GM12865 (cell line): ENCODE measurements at regions not wholly inside any gene's neighbourhood (a gene's known extent, or its start where the extent isn't known, plus 50 kb on each side); places are given as distances from the start of the nearest gene placed in this dataset.

Experiments
- DNase-seq: peaks from one replicate; pipeline ENCODE4 v3.0.0; 2010; ENCODE audit warnings: low read depth
- H3K4me3 ChIP-seq: 2 replicates; pipeline ENCODE4 v1.5.1; 2011; ENCODE audit warnings: mild to moderate bottlenecking, low read depth, low read length, control low read depth
- TF ChIP-seq, protein P1 (sequence below): IDR thresholded peaks from 2 replicates; pipeline ENCODE4 v1.5.1; 2011; ENCODE audit warnings: low read length, control low read depth, low read depth, inconsistent platforms; ENCODE audit not compliant: insufficient read depth; ENCODE audit errors: missing control alignments

DNA sequence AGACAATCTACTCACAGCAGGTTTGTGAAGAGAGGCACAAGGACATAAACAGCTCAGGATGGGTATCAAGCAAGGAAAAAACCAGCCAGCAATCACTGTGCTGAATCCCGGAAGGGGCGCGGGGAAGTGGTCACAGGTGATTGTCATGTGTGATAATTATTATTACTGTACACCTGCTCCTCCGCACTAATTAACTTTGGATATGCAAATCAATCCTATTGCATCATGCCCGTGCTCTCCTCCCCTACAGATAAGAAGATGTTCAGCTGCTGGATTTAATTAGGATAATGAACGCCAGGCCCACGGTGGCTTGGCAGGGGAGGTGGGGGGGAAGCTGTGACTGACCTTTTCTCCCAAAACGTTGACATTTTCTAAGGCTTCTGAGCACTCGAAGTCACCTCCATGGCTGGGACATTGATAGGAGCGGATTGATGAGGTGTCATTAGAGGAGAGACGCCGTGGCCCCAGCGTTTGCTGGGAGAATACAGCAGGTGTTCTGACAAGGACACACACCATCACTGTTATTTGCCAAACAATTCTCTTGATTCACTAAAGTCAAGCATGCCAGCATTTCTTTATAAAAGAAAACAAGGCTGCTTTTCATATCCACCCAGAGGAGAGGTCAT is 160.3 kb upstream of the VRK2 start:
- DNase-seq = no peak
- no peak overlapping the region for H3K4me3 ChIP-seq
- TF ChIP-seq, protein P1, sequence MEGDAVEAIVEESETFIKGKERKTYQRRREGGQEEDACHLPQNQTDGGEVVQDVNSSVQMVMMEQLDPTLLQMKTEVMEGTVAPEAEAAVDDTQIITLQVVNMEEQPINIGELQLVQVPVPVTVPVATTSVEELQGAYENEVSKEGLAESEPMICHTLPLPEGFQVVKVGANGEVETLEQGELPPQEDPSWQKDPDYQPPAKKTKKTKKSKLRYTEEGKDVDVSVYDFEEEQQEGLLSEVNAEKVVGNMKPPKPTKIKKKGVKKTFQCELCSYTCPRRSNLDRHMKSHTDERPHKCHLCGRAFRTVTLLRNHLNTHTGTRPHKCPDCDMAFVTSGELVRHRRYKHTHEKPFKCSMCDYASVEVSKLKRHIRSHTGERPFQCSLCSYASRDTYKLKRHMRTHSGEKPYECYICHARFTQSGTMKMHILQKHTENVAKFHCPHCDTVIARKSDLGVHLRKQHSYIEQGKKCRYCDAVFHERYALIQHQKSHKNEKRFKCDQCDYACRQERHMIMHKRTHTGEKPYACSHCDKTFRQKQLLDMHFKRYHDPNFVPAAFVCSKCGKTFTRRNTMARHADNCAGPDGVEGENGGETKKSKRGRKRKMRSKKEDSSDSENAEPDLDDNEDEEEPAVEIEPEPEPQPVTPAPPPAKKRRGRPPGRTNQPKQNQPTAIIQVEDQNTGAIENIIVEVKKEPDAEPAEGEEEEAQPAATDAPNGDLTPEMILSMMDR = no peak

DNA sequence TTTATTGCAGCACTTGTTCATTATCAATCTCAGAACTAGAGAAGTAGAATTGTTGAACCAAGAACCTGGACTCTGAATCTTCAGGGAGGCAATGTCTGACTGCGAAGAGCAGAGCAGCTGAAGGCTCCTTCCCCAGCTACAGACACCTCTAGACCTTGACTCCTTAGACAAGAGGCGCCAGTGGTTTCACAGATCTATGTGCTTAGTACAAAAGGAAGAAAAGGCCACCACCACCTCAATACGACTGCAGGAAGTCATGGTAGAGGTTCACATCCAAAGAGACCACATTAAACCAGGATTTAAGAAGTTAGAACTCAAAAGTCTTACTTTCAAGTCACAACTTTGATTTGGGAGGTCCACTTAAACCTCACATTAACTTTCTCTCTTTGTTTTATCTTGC is 158.1 kb upstream of the VRK2 start:
- no peak overlapping the region for H3K4me3 ChIP-seq
- TF ChIP-seq, protein P1 = no peak
- no peak for DNase-seq

DNA sequence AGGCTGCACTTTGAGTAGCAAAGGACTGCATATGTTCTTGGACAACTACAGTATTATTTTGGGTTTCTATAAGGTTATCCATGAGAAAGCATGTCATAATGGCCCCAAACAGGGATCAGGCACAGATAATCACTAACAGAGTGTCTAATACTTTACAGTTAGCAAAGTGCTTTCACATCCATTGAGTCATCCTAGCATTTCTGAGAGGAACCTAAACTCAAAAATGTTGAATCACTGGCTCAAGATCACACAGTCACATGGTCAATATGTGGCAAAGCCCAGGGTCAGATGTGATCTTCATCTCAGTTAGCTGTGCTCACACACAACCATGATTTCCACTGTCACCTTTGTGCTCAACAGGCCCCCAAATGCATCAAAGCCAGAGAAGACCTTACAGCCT is 156.1 kb upstream of the VRK2 start:
- TF ChIP-seq, protein P1 = no peak
- H3K4me3 ChIP-seq = no peak overlapping the region
- DNase-seq = peak; percentile 31

DNA sequence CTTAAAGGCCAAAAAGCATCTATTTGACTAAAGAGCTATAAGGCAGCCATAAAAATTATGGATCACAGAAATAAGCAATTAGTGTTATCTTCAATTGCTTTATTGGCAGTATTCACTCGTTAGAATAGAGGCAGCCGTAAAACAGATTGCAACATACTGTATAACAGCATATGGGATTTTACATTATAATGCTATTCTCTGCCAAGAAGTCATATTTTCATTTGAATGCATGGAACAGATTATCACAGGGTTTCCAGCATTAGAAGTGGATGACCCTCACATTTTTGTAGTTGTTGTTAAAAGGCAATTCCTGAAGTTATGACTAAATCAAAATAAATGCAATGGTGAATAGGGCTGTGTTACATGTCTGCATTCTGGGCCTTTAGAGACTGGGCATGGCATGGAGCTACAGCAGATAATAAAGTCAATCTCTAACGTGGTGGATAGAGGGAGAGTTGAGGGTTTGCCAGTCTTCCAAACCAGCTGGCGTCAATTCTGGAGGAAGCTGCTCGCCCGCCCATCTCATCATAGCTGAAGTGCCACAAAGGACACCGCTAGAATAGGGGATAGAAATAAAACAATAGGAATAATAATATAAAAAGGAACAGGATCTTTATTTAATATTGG is 155.4 kb upstream of the VRK2 start:
- no peak overlapping the region for H3K4me3 ChIP-seq
- no peak for DNase-seq
- TF ChIP-seq, protein P1 = no peak

DNA sequence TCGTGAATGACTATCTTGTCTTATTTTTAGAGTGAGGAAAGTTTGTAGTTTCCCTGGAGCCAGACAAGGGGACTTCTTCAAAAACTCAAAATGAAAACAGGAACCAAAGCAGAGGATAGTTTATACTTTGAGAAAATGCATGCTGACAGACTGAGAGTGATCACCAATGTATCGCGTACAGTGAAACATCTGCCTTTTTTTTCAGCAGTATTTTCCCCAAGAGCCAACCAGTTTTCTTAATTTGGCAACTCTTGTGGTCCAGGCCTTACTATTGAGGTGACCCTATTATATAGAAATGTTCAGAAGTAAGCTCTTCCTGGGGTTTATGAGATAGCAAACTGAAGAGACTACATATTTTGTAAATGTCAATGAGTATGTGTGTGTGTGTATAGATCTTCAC is 153.7 kb upstream of the VRK2 start:
- TF ChIP-seq, protein P1 = no peak
- peak overlapping the region; percentile 29; the same call in 1 of the 2 replicates for H3K4me3 ChIP-seq
- DNase-seq = peak; percentile 74

DNA sequence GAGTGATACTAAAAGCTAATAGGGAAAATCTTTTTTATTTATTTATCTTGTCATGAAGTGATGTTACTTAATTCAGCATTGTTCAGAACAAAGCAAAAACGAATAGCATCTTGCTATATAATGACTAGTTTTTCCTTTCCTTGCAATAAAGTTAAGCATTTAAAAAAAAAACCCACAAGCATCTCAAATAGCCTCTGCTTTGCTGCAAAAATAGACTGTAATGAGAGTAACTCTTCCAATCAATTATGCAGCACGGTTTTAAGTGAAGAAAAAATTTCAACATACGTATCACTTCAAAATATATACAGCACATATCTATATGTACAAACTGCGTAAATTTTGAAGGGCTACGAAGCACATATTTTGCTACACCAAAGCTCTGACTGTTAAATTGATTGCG is 153.3 kb upstream of the VRK2 start:
- no peak for DNase-seq
- TF ChIP-seq, protein P1 = no peak
- peak overlapping the region; percentile 29; the same call in 1 of the 2 replicates for H3K4me3 ChIP-seq

DNA sequence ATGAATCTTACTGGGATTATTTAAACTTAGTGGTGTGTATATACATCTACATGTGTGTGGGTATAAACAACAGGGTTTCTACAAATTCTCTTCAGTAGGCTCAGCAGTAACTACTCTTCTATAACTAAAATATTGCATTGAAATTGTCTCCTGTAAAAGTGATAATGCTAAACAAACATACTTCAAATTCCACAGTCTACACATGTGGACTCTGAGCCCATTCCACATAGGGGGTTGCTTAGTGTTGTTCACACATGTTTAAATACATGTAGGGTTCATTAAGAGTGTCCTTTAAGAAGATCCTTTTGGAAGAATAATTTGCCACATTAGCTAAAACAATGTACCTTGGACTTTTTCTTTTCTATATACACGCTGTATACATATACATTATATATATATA is 152.8 kb upstream of the VRK2 start:
- TF ChIP-seq, protein P1 = no peak

More for the DNA sequence above, 152.8 kb upstream of the VRK2 start:
- H3K4me3 ChIP-seq = no peak overlapping the region
- no peak for DNase-seq
